Stimulated activated naive B cell treated with anti-CD40 and anti-IgM and Interleukin-4, amounts not matched to agents 10 μg/mL and 1 μg/mL and 100 μg/mL, for 72 hours (primary cell): ENCODE measurements at regions not wholly inside any gene's neighbourhood (a gene's known extent, or its start where the extent isn't known, plus 50 kb on each side); places are given as distances from the start of the nearest gene placed in this dataset.

Experiments used
- ATAC-seq, 2 donors: fragments of 150-1000 bp; cut with Tn5 transposase; replicated peaks; 2 replicates each; pipeline ENCODE4 v1.10.0; 2021; ENCODE audit warnings: moderate library complexity in 1 of 2
- DNase-seq: peaks from one replicate; pipeline ENCODE4 v3.0.0; 2021
- H3K27ac Mint-ChIP-seq: one replicate; pipeline ENCODE4 v1.8.0; 2022; ENCODE audit warnings: mild to moderate bottlenecking, mixed read lengths
- H3K27me3 Mint-ChIP-seq, 2 donors: one replicate each; pipeline ENCODE4 v1.8.0; 2022; ENCODE audit warnings: mixed read lengths in 2 of 2
- H3K36me3 Mint-ChIP-seq, 2 donors: one replicate each; pipeline ENCODE4 v1.8.0; 2022; ENCODE audit warnings: mixed read lengths in 2 of 2, mild to moderate bottlenecking in 1 of 2
- H3K4me1 Mint-ChIP-seq, 2 donors: one replicate each; pipeline ENCODE4 v1.8.0; 2022; ENCODE audit warnings: mixed read lengths in 2 of 2, mild to moderate bottlenecking in 1 of 2
- H3K4me3 Mint-ChIP-seq, 2 donors: one replicate each; pipeline ENCODE4 v1.8.0; 2022; ENCODE audit warnings: mild to moderate bottlenecking in 2 of 2, mixed read lengths in 2 of 2, moderate library complexity in 1 of 2
- H3K9me3 Mint-ChIP-seq, 2 donors: one replicate each; pipeline ENCODE4 v1.8.0; 2022; ENCODE audit warnings: mixed read lengths in 2 of 2, mild to moderate bottlenecking in 1 of 2

GRCh38 chr12:93317227-93317626 is 60.5 kb upstream of the NUDT4 start:
- peak; percentile 61 to 65 for ATAC-seq
- H3K27me3 Mint-ChIP-seq, result no peaks in the 10 kb centered on the region
- no peak for DNase-seq

GRCh38 chr12:93318720-93319522 is 58.8 kb upstream of the NUDT4 start:
- Mint-ChIP-seq H3K36me3 (no peaks in the 10 kb centered on the region), H3K9me3 (no peaks in the 10 kb centered on the region), H3K4me3 (no peak overlapping the region), H3K4me1 (peaks cover 5 to 13% of the 10 kb centered on the region in 2 donors), H3K27ac (no peak overlapping the region), H3K27me3 (no peaks in the 10 kb centered on the region)
- ATAC-seq, result no peak
- no peak for DNase-seq

More at GRCh38 chr12:93317227-93317626, 60.5 kb upstream of the NUDT4 start:
- Mint-ChIP-seq H3K9me3 (no peaks in the 10 kb centered on the region), H3K4me3 (no peak overlapping the region), H3K4me1 (peaks cover 3 to 13% of the 10 kb centered on the region in 2 donors), H3K27ac (peak overlapping the region; percentile 62), H3K36me3 (no peaks in the 10 kb centered on the region)

- no peak overlapping the region for H3K4me3 Mint-ChIP-seq
- no peak for ATAC-seq
- H3K27ac Mint-ChIP-seq, result no peak overlapping the region
- peaks cover 7 to 13% of the 10 kb centered on the region in 2 donors for H3K4me1 Mint-ChIP-seq
- no peaks in the 10 kb centered on the region for H3K9me3 Mint-ChIP-seq
- no peaks in the 10 kb centered on the region for H3K36me3 Mint-ChIP-seq
- no peak for DNase-seq
- H3K27me3 Mint-ChIP-seq, result no peaks in the 10 kb centered on the region
Measured at GRCh38 chr12:93319523-93320050, 58.1 kb upstream of the NUDT4 start.

- Mint-ChIP-seq H3K9me3 (no peaks in the 10 kb centered on the region), H3K27me3 (no peaks in the 10 kb centered on the region), H3K27ac (no peak overlapping the region), H3K4me3 (no peak overlapping the region), H3K4me1 (peaks cover 0 to 3% of the 10 kb centered on the region in 2 donors), H3K36me3 (no peaks in the 10 kb centered on the region)
- ATAC-seq (no peak), DNase-seq (no peak)
Measured at GRCh38 chr12:93322784-93323183, 54.9 kb upstream of the NUDT4 start.

DNA sequence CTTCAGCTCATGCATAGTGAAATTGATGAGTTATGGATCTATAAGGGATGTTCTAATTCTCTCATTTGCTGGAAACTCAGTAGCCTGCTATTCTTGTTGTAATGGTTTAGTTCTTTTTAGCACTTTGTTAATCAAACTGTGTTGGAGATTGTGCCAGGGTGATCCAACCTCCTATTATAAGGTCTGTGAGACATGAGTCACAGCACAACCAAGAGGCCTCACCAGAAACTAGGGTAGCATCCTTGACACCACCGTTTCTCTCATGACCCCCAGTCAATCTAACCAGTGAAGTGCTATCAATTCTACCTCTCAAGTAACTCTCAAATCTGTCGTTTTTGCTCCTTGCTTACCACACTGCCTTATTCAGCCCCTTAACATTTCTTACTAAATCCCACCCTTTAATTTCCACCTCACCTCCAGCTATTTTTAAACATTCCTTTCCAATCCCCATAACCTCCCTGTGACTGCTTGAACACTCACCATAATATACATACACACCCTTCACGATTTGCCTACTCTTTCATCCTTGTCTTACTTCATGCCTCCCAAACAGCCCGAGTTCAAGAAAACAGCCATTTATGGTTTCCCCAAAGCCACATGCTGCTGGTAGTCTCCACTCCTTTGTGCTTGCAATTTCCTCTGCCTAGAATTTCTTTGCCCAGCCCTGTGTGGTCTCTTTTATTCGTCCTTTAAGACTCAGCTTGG is 53.9 kb upstream of the NUDT4 start:
- DNase-seq (no peak), ATAC-seq (no peak)
- H3K27ac Mint-ChIP-seq, result no peak overlapping the region
- H3K9me3 Mint-ChIP-seq, result no peaks in the 10 kb centered on the region
- no peaks in the 10 kb centered on the region for H3K36me3 Mint-ChIP-seq
- H3K4me3 Mint-ChIP-seq, result no peak overlapping the region
- no peaks in the 10 kb centered on the region for H3K27me3 Mint-ChIP-seq
- peaks cover 0 to 3% of the 10 kb centered on the region in 2 donors for H3K4me1 Mint-ChIP-seq

GRCh38 chr12:93325855-93326254 is 51.9 kb upstream of the NUDT4 start:
- Mint-ChIP-seq H3K9me3 (no peaks in the 10 kb centered on the region), H3K4me3 (no peak overlapping the region), H3K27ac (no peak overlapping the region), H3K4me1 (peaks cover 0 to 3% of the 10 kb centered on the region in 2 donors), H3K36me3 (no peaks in the 10 kb centered on the region), H3K27me3 (no peaks in the 10 kb centered on the region)
- ATAC-seq (no peak), DNase-seq (no peak)
